Activated CD4-positive, alpha-beta T cell treated with anti-CD3 and anti-CD28 coated beads, Interleukin-2, amount 10 ng/mL, durations not matched to agents 24 days and 14 days (primary cell): ENCODE measurements at regions not wholly inside any gene's neighbourhood (a gene's known extent, or its start where the extent isn't known, plus 50 kb on each side); places are given as distances from the start of the nearest gene placed in this dataset.

Experiments
- DNase-seq: peaks from one replicate; pipeline ENCODE4 v3.0.0; 2022
- H3K27ac Mint-ChIP-seq: one replicate; pipeline ENCODE4 v1.8.0; 2022; ENCODE audit warnings: mild to moderate bottlenecking, mixed read lengths
- H3K27me3 Mint-ChIP-seq: one replicate; pipeline ENCODE4 v1.8.0; 2022; ENCODE audit warnings: mixed read lengths
- H3K36me3 Mint-ChIP-seq: one replicate; pipeline ENCODE4 v1.8.0; 2022; ENCODE audit warnings: low read depth, mild to moderate bottlenecking, mixed read lengths
- H3K4me1 Mint-ChIP-seq: one replicate; pipeline ENCODE4 v1.8.0; 2021; ENCODE audit warnings: mixed read lengths
- H3K4me3 Mint-ChIP-seq: one replicate; pipeline ENCODE4 v1.8.0; 2022; ENCODE audit warnings: mild to moderate bottlenecking, moderate library complexity, mixed read lengths
- H3K9me3 Mint-ChIP-seq: one replicate; pipeline ENCODE4 v1.8.0; 2021; ENCODE audit warnings: mixed read lengths
- intact Hi-C: fragments of 100-400 bp; cut with micrococcal nuclease; formaldehyde crosslinking; loops from one replicate; pipeline ENCODE4 v1.15.1; 2023

GRCh38 chr6:25111782-25112181 is 167.4 kb upstream of the CARMIL1 start:
- H3K4me3 Mint-ChIP-seq = no peak overlapping the region
- H3K4me1 Mint-ChIP-seq = peaks cover 36% of the 10 kb centered on the region
- no peak for DNase-seq
- no peaks in the 10 kb centered on the region for H3K9me3 Mint-ChIP-seq
- H3K27me3 Mint-ChIP-seq = no peaks in the 10 kb centered on the region
- intact Hi-C loops = loop anchor here (2.0 kb wide), 1 partner anchor 13 kb away; no protein-coding TSS in a partner anchor
- no peak overlapping the region for H3K27ac Mint-ChIP-seq
- peaks cover 76% of the 10 kb centered on the region for H3K36me3 Mint-ChIP-seq

- H3K27ac Mint-ChIP-seq = peak overlapping the region; percentile 41
- H3K27me3 Mint-ChIP-seq = no peaks in the 10 kb centered on the region
- no peak overlapping the region for H3K4me3 Mint-ChIP-seq
- H3K36me3 Mint-ChIP-seq = peaks cover 73% of the 10 kb centered on the region
- peaks cover 33% of the 10 kb centered on the region for H3K4me1 Mint-ChIP-seq
- intact Hi-C loops = loop anchor here (2.0 kb wide), 1 partner anchor 14 kb away; no protein-coding TSS in a partner anchor
- DNase-seq = no peak
- H3K9me3 Mint-ChIP-seq = no peaks in the 10 kb centered on the region
These were observed 166.8 kb upstream of the CARMIL1 start for GRCh38 chr6:25112322-25112773.

GRCh38 chr6:25113436-25113835 is 165.7 kb upstream of the CARMIL1 start:
- no peak for DNase-seq
- Mint-ChIP-seq H3K27ac (no peak overlapping the region), H3K4me1 (peaks cover 39% of the 10 kb centered on the region), H3K9me3 (no peaks in the 10 kb centered on the region), H3K4me3 (no peak overlapping the region), H3K27me3 (no peaks in the 10 kb centered on the region), H3K36me3 (peaks cover 74% of the 10 kb centered on the region)
- intact Hi-C loops = loop anchor here (2.0 kb wide), 1 partner anchor 15 kb away; no protein-coding TSS in a partner anchor

GRCh38 chr6:25118038-25118437 is 161.1 kb upstream of the CARMIL1 start:
- H3K4me1 Mint-ChIP-seq = peaks cover 51% of the 10 kb centered on the region
- no peak for DNase-seq
- peaks cover 71% of the 10 kb centered on the region for H3K36me3 Mint-ChIP-seq
- peaks cover 3% of the 10 kb centered on the region for H3K9me3 Mint-ChIP-seq
- H3K27me3 Mint-ChIP-seq = no peaks in the 10 kb centered on the region
- peak overlapping the region; percentile 48 for H3K4me3 Mint-ChIP-seq
- H3K27ac Mint-ChIP-seq = peak overlapping the region; percentile 74
- intact Hi-C loops = no loop called here

GRCh38 chr6:25121186-25121585 is 158.0 kb upstream of the CARMIL1 start:
- peak overlapping the region; percentile 43 for H3K27ac Mint-ChIP-seq
- H3K4me3 Mint-ChIP-seq = no peak overlapping the region
- peaks cover 73% of the 10 kb centered on the region for H3K36me3 Mint-ChIP-seq
- intact Hi-C loops = no loop called here
- peaks cover 6% of the 10 kb centered on the region for H3K9me3 Mint-ChIP-seq
- no peaks in the 10 kb centered on the region for H3K27me3 Mint-ChIP-seq
- DNase-seq = no peak
- peaks cover 65% of the 10 kb centered on the region for H3K4me1 Mint-ChIP-seq

GRCh38 chr6:25122001-25122400 is 157.2 kb upstream of the CARMIL1 start:
- intact Hi-C loops = no loop called here
- peak; percentile 47 for DNase-seq
- H3K27me3 Mint-ChIP-seq = no peaks in the 10 kb centered on the region
- H3K27ac Mint-ChIP-seq = no peak overlapping the region
- H3K4me1 Mint-ChIP-seq = peaks cover 65% of the 10 kb centered on the region
- no peak overlapping the region for H3K4me3 Mint-ChIP-seq
- H3K9me3 Mint-ChIP-seq = peaks cover 6% of the 10 kb centered on the region
- H3K36me3 Mint-ChIP-seq = peaks cover 73% of the 10 kb centered on the region

- peaks cover 63% of the 10 kb centered on the region for H3K4me1 Mint-ChIP-seq
- no peaks in the 10 kb centered on the region for H3K27me3 Mint-ChIP-seq
- H3K4me3 Mint-ChIP-seq = no peak overlapping the region
- intact Hi-C loops = no loop called here
- H3K9me3 Mint-ChIP-seq = peaks cover 7% of the 10 kb centered on the region
- H3K36me3 Mint-ChIP-seq = peaks cover 73% of the 10 kb centered on the region
- H3K27ac Mint-ChIP-seq = peak overlapping the region; percentile 41
- DNase-seq = peak; percentile 52
These were observed 156.4 kb upstream of the CARMIL1 start for GRCh38 chr6:25122622-25123237.

- peak; percentile 44 for DNase-seq
- intact Hi-C loops = no loop called here
- H3K36me3 Mint-ChIP-seq = peaks cover 72% of the 10 kb centered on the region
- no peak overlapping the region for H3K4me3 Mint-ChIP-seq
- no peaks in the 10 kb centered on the region for H3K27me3 Mint-ChIP-seq
- H3K9me3 Mint-ChIP-seq = peaks cover 10% of the 10 kb centered on the region
- H3K4me1 Mint-ChIP-seq = peaks cover 61% of the 10 kb centered on the region
- H3K27ac Mint-ChIP-seq = peak overlapping the region; percentile 46
These were observed 154.9 kb upstream of the CARMIL1 start for GRCh38 chr6:25124216-25124715.

- Mint-ChIP-seq H3K4me1 (peaks cover 61% of the 10 kb centered on the region), H3K36me3 (peaks cover 75% of the 10 kb centered on the region), H3K4me3 (no peak overlapping the region), H3K27me3 (no peaks in the 10 kb centered on the region), H3K9me3 (peaks cover 10% of the 10 kb centered on the region), H3K27ac (no peak overlapping the region)
- no peak for DNase-seq
- intact Hi-C loops = no loop called here
These were observed 153.4 kb upstream of the CARMIL1 start for GRCh38 chr6:25125736-25126135.

GRCh38 chr6:25127076-25127837 is 151.9 kb upstream of the CARMIL1 start:
- H3K27ac Mint-ChIP-seq = peak overlapping the region; percentile 43
- H3K27me3 Mint-ChIP-seq = no peaks in the 10 kb centered on the region
- H3K4me1 Mint-ChIP-seq = peaks cover 59% of the 10 kb centered on the region
- intact Hi-C loops = no loop called here
- H3K9me3 Mint-ChIP-seq = peaks cover 10% of the 10 kb centered on the region
- peaks cover 73% of the 10 kb centered on the region for H3K36me3 Mint-ChIP-seq
- H3K4me3 Mint-ChIP-seq = peak overlapping the region; percentile 10
- DNase-seq = no peak

GRCh38 chr6:25130518-25130917 is 148.7 kb upstream of the CARMIL1 start:
- Mint-ChIP-seq H3K27ac (peak overlapping the region; percentile 41), H3K4me3 (peak overlapping the region; percentile 50), H3K27me3 (no peaks in the 10 kb centered on the region), H3K9me3 (peaks cover 15% of the 10 kb centered on the region), H3K36me3 (peaks cover 76% of the 10 kb centered on the region), H3K4me1 (peaks cover 43% of the 10 kb centered on the region)
- peak; percentile 44 for DNase-seq
- intact Hi-C loops = loop anchor here (10.0 kb wide), 1 partner anchor 234 kb away; no protein-coding TSS in a partner anchor

- peak overlapping the region; percentile 52 for H3K27ac Mint-ChIP-seq
- H3K36me3 Mint-ChIP-seq = peaks cover 88% of the 10 kb centered on the region
- peak overlapping the region; percentile 74 for H3K4me3 Mint-ChIP-seq
- intact Hi-C loops = loop anchor here (10.0 kb wide), 1 partner anchor 232 kb away; no protein-coding TSS in a partner anchor
- H3K27me3 Mint-ChIP-seq = no peaks in the 10 kb centered on the region
- H3K4me1 Mint-ChIP-seq = peaks cover 37% of the 10 kb centered on the region
- peaks cover 12% of the 10 kb centered on the region for H3K9me3 Mint-ChIP-seq
- no peak for DNase-seq
These were observed 146.2 kb upstream of the CARMIL1 start for GRCh38 chr6:25132934-25133333.

GRCh38 chr6:25133568-25133967 is 145.6 kb upstream of the CARMIL1 start:
- Mint-ChIP-seq H3K4me3 (peak overlapping the region; percentile 74), H3K27ac (no peak overlapping the region), H3K4me1 (peaks cover 38% of the 10 kb centered on the region), H3K27me3 (no peaks in the 10 kb centered on the region), H3K9me3 (peaks cover 12% of the 10 kb centered on the region), H3K36me3 (peaks cover 85% of the 10 kb centered on the region)
- no peak for DNase-seq
- intact Hi-C loops = loop anchor here (10.0 kb wide), 1 partner anchor 231 kb away; no protein-coding TSS in a partner anchor

- H3K9me3 Mint-ChIP-seq = peaks cover 10% of the 10 kb centered on the region
- peaks cover 68% of the 10 kb centered on the region for H3K36me3 Mint-ChIP-seq
- no peaks in the 10 kb centered on the region for H3K27me3 Mint-ChIP-seq
- H3K27ac Mint-ChIP-seq = peak overlapping the region; percentile 98
- H3K4me3 Mint-ChIP-seq = peak overlapping the region; percentile 92
- peaks cover 27% of the 10 kb centered on the region for H3K4me1 Mint-ChIP-seq
- peak; percentile 70 for DNase-seq
- intact Hi-C loops = loop anchor here (1.0 to 10.0 kb wide), 2 partner anchors 18 to 228 kb away; no protein-coding TSS in a partner anchor
These were observed 142.3 kb upstream of the CARMIL1 start for GRCh38 chr6:25136854-25137253.
